Suprapubic skin (tissue), 4 donors: ENCODE measurements at regions not wholly inside any gene's neighbourhood (a gene's known extent, or its start where the extent isn't known, plus 50 kb on each side); places are given as distances from the start of the nearest gene placed in this dataset.

Experiments
- EP300 ChIP-seq: sonication (generic); formaldehyde crosslinking; IDR thresholded peaks from one replicate; pipeline ENCODE4 v1.6.1; 2017; ENCODE audit warnings: antibody characterized with exemption
- POLR2A ChIP-seq, 2 donors: fragments of 450-650 bp; IDR thresholded peaks; one replicate each; pipeline ENCODE4 v1.6.1; 2017; ENCODE audit warnings: antibody characterized with exemption in 2 of 2, mild to moderate bottlenecking in 2 of 2, moderate library complexity in 2 of 2
- POLR2AphosphoS5 ChIP-seq, 3 donors: sonication (generic); formaldehyde crosslinking; IDR thresholded peaks; one replicate each; pipeline ENCODE4 v1.6.1; 2017; ENCODE audit warnings: antibody characterized with exemption in 3 of 3
- TF ChIP-seq, protein P1 (sequence below), 2 donors: fragments of 200-600 bp in 1 of 2; fragments of 450-650 bp in 1 of 2; sonication (generic) in 1 of 2; IDR thresholded peaks; one replicate each; pipeline ENCODE4 v1.5.1; 2016 to 2019; ENCODE audit warnings: antibody characterized with exemption in 2 of 2, mild to moderate bottlenecking in 1 of 2, moderate library complexity in 1 of 2

- TF ChIP-seq, protein P1, sequence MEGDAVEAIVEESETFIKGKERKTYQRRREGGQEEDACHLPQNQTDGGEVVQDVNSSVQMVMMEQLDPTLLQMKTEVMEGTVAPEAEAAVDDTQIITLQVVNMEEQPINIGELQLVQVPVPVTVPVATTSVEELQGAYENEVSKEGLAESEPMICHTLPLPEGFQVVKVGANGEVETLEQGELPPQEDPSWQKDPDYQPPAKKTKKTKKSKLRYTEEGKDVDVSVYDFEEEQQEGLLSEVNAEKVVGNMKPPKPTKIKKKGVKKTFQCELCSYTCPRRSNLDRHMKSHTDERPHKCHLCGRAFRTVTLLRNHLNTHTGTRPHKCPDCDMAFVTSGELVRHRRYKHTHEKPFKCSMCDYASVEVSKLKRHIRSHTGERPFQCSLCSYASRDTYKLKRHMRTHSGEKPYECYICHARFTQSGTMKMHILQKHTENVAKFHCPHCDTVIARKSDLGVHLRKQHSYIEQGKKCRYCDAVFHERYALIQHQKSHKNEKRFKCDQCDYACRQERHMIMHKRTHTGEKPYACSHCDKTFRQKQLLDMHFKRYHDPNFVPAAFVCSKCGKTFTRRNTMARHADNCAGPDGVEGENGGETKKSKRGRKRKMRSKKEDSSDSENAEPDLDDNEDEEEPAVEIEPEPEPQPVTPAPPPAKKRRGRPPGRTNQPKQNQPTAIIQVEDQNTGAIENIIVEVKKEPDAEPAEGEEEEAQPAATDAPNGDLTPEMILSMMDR (IDR thresholded peaks at IDR 0.05), result no peak
- TF ChIP-seq POLR2A (IDR thresholded peaks at IDR 0.05), result no peak
- no peak for TF ChIP-seq POLR2AphosphoS5 (IDR thresholded peaks at IDR 0.05)
- TF ChIP-seq EP300, result no peak
These were observed 521.9 kb upstream of the RGMA start for GRCh38 chr15:93610944-93611343.
